CD4-positive, alpha-beta T cell treated with Interferon alpha-2 for 1 hour (primary cell): ENCODE measurements at regions not wholly inside any gene's neighbourhood (a gene's known extent, or its start where the extent isn't known, plus 50 kb on each side); places are given as distances from the start of the nearest gene placed in this dataset.

Source experiments
- DNase-seq, 2 donors: peaks; one replicate each; pipeline ENCODE4 v3.0.0-alpha.2; 2020 to 2022

DNA sequence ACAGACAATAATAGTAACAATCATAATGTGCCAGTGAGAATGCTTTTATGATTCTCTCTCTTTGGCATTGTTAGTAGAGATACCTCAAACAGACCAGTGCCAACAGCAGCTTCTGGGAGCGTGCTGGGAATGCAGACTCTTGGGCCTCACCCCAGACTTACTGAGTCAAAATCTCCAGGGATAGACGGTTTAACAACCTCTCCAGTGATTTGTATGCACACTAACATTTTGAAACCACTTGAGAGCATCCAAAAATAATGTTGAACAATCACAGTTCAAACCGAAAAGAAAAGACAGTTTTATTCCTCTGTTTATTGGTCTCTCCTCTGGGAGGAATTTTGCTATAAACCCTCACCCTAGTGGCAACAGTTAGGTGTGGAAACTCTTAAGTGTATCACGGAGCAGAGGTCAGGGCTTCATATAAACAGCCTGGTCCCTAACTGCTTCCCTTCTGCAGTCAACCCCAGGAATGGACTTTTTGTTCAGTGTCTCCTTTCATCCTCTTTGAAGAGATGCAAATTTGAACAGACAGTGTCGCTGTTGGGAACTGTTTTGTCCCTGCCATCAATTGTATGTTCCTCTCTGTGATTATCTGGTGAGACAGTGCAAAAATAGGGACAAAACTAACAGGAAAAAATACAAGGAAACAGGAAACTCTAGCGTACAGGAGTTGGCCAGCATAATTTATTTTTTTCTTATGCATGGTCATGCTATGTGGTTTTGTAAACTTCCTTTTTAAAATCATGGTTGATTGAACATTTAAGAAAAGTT is 162.4 kb upstream of the BTBD3 start:
- DNase-seq, result no peak

GRCh38 chr20:11761497-11761896 is 156.2 kb upstream of the BTBD3 start:
- DNase-seq, result no peak

DNA sequence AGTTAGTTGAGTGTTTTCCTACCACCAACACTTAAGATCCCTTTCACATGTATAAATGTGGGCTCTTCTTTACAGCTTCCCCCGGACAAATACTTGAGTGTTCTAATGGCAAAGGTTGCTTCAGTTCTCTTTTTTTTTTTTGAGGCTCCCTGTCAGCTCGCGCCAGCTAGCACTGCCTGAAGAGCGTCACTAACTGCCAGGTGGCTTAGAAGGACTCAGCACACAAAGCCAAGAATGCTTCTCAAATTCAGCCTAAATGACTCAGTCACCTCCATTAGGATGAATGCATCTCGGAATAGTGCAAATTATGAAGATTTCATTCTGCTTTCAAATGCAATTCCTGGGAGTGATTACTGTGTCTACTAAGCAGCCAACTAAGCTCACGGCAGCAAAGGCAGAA is 150.7 kb upstream of the BTBD3 start:
- DNase-seq, result no peak

GRCh38 chr20:11769825-11770224 is 147.9 kb upstream of the BTBD3 start:
- DNase-seq, result no peak

- no peak for DNase-seq
Measured at GRCh38 chr20:11772226-11772730, 145.4 kb upstream of the BTBD3 start.

DNA sequence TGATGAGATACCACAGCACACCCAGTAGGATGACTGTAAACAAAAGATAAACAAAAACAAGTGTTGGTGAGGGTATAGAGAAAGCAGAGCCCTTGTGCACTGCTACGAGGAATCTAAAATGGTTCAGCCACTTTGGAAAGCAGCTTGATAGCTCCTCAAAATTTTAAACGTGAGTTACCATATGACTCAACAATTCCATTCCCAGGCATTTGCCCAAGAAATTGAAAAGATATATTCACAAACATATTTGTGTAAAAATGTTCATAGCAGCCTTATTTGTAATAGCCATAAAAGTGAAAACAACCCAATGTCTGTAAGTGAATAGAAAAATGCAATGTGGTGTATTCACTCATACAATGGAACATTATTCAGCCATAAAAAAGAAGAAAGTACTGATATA is 141.0 kb upstream of the BTBD3 start:
- no peak for DNase-seq

- DNase-seq, result no peak
Measured at GRCh38 chr20:11777387-11778205, 140.1 kb upstream of the BTBD3 start.

DNA sequence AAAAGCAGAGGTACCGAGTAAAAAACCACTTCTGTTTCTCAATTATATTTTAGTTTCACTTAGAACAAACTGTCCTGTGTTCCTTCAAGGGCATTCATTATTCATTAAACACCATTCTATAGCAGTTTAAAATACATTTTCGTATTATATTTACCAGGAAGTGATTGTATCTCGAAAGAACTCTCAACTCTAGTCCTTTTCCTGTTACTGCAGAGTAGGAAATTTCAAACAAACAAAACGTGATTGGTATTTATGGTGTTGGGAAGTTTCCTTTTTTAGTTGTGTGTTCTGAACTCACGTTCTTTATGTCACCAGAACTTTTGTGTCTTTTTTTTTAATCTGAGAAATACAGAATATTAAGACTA is 139.5 kb upstream of the BTBD3 start:
- no peak for DNase-seq

DNA sequence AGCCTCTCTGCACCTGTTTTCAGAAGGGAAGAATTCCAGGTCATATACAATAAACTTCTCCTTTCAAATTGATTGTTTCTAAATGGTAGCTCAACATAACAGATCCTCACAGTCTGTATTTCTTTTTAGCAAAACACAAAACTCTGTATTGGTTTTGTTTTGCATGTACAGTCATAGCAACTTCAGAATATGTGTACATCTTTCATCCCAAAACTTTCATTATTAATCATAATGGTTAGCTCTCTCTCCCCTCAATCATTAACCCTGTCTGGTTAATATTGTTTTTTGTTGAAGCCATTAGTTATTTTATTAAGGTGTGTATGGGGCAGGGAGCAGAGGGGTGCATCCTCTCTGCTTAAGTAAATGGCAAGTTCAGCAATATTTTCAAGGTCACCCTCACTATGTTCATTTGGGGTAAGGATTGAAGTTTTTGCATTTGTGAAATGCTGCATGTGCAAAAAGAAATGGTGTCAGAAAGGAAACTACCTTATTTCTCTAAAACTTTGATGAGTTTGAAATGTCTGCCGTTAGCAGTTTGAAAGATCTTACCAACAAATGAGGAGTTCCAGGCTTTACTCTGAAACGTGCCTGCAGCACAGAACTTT is 136.8 kb upstream of the BTBD3 start:
- no peak for DNase-seq

DNA sequence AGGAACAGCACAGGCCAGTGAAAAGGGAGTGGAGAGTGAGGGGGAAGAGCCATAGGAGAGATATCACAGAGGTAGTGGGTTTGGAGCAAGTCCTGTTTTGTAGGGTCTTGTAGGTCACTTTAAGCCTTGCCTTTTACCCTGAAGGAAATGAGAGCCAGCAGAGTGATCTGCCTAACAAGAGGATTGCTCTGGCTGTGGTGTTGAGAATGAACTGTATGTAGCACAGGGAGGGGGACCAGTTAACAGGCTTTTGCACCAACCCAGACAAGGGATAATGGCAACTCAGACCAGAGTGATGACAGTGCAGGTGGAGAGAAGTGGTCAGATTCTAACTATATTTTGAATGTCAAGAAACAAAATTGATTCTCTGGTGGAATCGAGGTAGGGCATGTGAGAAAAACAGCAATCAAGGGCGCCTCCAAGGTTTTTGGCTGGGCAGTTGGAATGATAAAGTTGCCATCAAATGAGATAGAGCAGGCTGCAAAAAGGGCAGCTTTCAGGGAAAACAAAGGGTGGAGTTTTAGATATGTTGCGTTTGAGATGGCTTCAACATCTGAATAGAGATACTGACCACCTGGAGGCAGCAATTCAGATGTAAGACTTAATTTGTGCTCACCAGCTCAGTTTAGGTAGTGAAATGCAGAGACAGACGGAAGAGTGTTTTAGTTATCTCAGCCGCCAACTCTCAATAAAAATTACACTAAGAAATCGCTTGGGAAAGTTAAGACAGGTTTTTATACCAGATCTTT is 134.4 kb upstream of the BTBD3 start:
- no peak for DNase-seq

DNA sequence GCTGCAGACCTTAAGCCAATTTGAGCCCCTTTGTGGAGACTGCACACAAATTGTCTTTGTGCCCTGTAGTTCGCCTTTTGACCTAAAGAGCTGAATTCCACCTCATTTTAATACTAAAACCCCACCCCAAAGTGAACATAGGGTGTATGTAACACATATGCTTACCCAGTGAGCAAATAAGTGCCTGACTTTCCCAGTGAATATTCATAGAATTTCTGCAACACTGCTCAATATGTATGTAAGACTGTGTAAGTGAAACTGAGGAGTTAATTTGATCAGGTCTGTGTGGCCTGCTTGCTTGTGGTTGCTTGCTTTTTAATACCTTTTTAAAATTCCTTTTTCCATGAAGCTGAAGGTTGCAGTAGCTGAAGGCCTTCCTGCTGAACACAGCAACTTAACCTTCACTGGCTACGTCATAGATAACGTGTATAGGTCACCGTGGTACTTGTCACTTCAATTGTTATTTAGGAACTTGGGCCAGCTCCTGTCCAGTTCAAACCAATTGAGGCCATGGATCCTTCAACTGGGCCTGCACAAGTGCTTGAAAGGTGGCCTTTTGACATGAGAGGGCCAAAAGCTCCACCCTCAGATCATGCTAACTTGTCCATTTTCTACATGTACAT is 131.7 kb upstream of the BTBD3 start:
- no peak for DNase-seq

DNA sequence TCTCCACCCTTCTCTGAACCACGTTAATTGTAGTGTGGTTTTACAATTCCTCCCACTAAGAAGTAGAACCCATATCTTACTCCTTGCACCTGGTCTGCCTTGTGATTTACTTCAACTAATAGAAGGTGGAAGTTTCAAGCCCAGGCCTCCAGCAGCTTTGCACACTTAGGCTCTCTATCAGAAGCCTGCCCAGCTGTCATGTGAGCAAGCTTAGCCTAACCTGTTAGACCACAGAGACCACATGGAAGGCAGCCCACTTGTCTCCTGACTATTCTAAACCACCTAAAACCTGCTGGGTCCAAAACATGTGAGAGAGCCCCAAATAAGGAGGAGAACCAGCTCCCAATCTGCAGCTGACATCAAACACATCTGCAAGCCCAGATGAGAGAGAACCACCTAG is 127.6 kb upstream of the BTBD3 start:
- no peak for DNase-seq

- DNase-seq, result no peak
Measured at GRCh38 chr20:11791316-11791715, 126.4 kb upstream of the BTBD3 start.

DNA sequence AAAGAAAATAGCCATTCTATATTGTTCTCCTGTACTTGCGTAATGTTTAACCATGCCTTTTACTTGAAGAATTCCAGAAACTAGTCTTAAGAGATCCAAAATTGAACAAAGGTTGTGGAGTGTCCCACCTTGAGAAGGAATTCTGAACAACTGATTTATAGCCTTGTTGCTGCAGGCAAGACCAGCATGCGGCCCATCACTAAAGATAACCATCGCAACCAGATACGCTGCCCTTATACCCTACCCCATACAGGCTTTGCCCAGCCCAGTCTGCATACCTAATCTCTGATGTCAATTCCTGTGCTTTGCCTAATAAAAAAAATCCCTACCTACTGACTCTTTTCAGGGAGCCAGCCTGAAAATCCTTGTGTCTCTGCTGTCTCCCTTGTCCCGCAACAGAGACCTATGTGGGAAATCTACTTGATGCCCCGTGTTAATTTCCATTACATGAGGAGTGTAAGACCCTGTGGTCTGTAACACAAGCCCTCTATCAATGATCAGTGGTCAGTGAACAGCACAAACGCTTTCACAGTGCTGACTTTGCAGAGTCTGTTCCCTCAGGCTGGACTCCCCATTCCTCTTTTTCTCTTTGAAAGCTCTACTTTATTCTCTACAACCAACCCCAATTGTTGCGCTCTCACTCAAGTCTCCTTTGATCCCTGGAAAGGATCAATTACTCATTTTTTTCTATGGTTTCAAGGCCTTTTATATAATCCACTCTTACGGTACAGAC is 125.7 kb upstream of the BTBD3 start:
- DNase-seq, result no peak

DNA sequence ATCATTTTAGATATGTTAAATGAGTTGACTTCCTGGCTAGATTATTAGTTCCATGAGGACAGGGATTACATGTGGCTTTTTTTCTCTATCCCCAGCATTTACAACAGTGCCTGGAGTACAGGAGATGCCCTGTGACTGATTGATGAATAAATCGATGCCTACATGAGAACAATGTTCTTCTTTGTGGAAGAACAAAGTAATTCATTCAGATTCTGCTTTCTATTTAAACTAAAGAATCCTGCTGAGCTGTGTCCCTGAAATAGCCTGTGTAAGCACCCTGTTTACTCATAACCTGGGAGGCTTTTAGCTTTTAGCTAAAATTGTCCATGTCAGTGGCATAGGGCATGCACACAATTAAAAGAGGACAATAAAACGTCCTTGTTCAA is 125.1 kb upstream of the BTBD3 start:
- no peak for DNase-seq

GRCh38 chr20:11794525-11794924 is 123.2 kb upstream of the BTBD3 start:
- no peak for DNase-seq

GRCh38 chr20:11795071-11795615 is 122.5 kb upstream of the BTBD3 start:
- DNase-seq, result no peak

- no peak for DNase-seq
Measured at GRCh38 chr20:11796026-11796425, 121.7 kb upstream of the BTBD3 start.

GRCh38 chr20:11797156-11797555 is 120.5 kb upstream of the BTBD3 start:
- DNase-seq, result no peak

DNA sequence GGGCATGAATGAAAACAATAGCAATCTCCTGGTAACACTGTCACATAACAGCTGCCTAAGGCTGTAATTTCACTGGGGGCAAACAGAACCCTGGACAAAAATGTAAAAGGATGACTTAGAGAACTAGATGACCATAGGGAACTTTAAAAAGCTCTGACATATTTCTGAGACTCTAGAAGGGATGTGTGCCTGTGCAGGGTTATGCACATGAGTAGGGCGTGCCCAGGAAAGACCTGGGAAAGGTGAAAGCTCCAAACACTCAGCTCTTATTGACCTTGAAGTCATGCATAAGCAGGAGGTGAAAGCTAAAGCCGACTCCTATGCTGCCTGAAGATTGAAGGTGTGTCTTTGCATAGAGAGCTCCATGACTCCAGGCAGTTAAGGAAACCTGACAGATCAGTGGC is 118.4 kb upstream of the BTBD3 start:
- no peak for DNase-seq
